Pulmonary artery endothelial cell (primary cell): ENCODE measurements at regions not wholly inside any gene's neighbourhood (a gene's known extent, or its start where the extent isn't known, plus 50 kb on each side); places are given as distances from the start of the nearest gene placed in this dataset.

Experiments
- DNase-seq: peaks from one replicate; pipeline ENCODE4 v3.0.0-alpha.2; 2011; ENCODE audit warnings: low read depth, low spot score

GRCh38 chr20:6426287-6426891 is 303.6 kb upstream of the FERMT1 start:
- DNase-seq = no peak

GRCh38 chr20:6421321-6422248 is 298.8 kb upstream of the FERMT1 start:
- no peak for DNase-seq

GRCh38 chr20:6420336-6420735 is 297.5 kb upstream of the FERMT1 start:
- no peak for DNase-seq

- DNase-seq = no peak
Observed at GRCh38 chr20:6418732-6419131, 295.9 kb upstream of the FERMT1 start.

GRCh38 chr20:6416371-6416770 is 293.5 kb upstream of the FERMT1 start:
- DNase-seq = no peak

GRCh38 chr20:6411651-6412050 is 288.8 kb upstream of the FERMT1 start:
- DNase-seq = no peak

GRCh38 chr20:6410721-6411120 is 287.9 kb upstream of the FERMT1 start:
- no peak for DNase-seq

GRCh38 chr20:6407163-6407562 is 284.3 kb upstream of the FERMT1 start:
- no peak for DNase-seq

- DNase-seq = no peak
Observed at GRCh38 chr20:6401893-6402557, 279.2 kb upstream of the FERMT1 start.

GRCh38 chr20:6397115-6397514 is 274.3 kb upstream of the FERMT1 start:
- DNase-seq = no peak

GRCh38 chr20:6395695-6396094 is 272.9 kb upstream of the FERMT1 start:
- DNase-seq = no peak

- DNase-seq = no peak
Observed at GRCh38 chr20:6388671-6389197, 265.9 kb upstream of the FERMT1 start.

GRCh38 chr20:6384956-6385486 is 262.2 kb upstream of the FERMT1 start:
- no peak for DNase-seq

GRCh38 chr20:6384380-6384779 is 261.6 kb upstream of the FERMT1 start:
- no peak for DNase-seq

- DNase-seq = no peak
Observed at GRCh38 chr20:6381887-6382286, 259.1 kb upstream of the FERMT1 start.

- DNase-seq = no peak
Observed at GRCh38 chr20:6362245-6362644, 239.4 kb upstream of the FERMT1 start.

- DNase-seq = no peak
Observed at GRCh38 chr20:6360766-6361165, 237.9 kb upstream of the FERMT1 start.

- no peak for DNase-seq
Observed at GRCh38 chr20:6355754-6356451, 233.1 kb upstream of the FERMT1 start.

- DNase-seq = no peak
Observed at GRCh38 chr20:6348908-6349307, 226.1 kb upstream of the FERMT1 start.

GRCh38 chr20:6347916-6348315 is 225.1 kb upstream of the FERMT1 start:
- DNase-seq = no peak

- no peak for DNase-seq
Observed at GRCh38 chr20:6341491-6341890, 218.7 kb upstream of the FERMT1 start.
